DND-41 (cell line): ENCODE measurements at regions not wholly inside any gene's neighbourhood (a gene's known extent, or its start where the extent isn't known, plus 50 kb on each side); places are given as distances from the start of the nearest gene placed in this dataset.

Experiments
- EZH2 ChIP-seq: IDR thresholded peaks from 3 replicates; pipeline ENCODE4 v1.6.1; 2012; ENCODE audit warnings: borderline replicate concordance, low read depth, mild to moderate bottlenecking, moderate library complexity, low read length, inconsistent platforms; ENCODE audit not compliant: severe bottlenecking
- TF ChIP-seq, protein P1 (sequence below): IDR thresholded peaks from 2 replicates; pipeline ENCODE4 v1.5.1; 2012; ENCODE audit warnings: borderline replicate concordance, low read length, moderate library complexity, mild to moderate bottlenecking; ENCODE audit not compliant: poor library complexity, severe bottlenecking; ENCODE audit errors: extremely low read depth

DNA sequence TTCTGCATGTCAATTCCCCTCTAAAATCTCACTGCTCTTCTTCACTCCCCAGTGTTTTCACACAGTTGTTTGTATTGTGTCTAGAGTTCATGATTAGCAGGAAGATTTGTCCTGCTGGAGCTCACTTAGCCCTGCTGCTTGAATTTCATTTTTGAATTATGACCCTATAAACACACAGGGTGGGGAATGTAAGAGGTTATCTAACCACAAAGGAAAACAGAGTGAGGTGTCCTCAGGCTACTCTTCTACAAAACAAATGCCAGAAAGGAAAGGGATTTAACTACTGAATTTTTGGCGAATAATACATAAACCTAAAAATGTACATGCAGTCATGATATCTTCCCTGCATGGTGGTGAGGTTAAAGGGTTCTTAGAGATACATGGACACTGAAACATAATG lies 215.1 kb upstream of the CNTN4 start:
- TF ChIP-seq, protein P1, sequence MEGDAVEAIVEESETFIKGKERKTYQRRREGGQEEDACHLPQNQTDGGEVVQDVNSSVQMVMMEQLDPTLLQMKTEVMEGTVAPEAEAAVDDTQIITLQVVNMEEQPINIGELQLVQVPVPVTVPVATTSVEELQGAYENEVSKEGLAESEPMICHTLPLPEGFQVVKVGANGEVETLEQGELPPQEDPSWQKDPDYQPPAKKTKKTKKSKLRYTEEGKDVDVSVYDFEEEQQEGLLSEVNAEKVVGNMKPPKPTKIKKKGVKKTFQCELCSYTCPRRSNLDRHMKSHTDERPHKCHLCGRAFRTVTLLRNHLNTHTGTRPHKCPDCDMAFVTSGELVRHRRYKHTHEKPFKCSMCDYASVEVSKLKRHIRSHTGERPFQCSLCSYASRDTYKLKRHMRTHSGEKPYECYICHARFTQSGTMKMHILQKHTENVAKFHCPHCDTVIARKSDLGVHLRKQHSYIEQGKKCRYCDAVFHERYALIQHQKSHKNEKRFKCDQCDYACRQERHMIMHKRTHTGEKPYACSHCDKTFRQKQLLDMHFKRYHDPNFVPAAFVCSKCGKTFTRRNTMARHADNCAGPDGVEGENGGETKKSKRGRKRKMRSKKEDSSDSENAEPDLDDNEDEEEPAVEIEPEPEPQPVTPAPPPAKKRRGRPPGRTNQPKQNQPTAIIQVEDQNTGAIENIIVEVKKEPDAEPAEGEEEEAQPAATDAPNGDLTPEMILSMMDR = no peak
- no peak for TF ChIP-seq EZH2
